GM04504 (cell line): ENCODE measurements at regions not wholly inside any gene's neighbourhood (a gene's known extent, or its start where the extent isn't known, plus 50 kb on each side); places are given as distances from the start of the nearest gene placed in this dataset.

ENCODE experiments used
- DNase-seq: peaks from one replicate; pipeline ENCODE4 v3.0.0-alpha.2; 2012; ENCODE audit warnings: low read depth

DNA sequence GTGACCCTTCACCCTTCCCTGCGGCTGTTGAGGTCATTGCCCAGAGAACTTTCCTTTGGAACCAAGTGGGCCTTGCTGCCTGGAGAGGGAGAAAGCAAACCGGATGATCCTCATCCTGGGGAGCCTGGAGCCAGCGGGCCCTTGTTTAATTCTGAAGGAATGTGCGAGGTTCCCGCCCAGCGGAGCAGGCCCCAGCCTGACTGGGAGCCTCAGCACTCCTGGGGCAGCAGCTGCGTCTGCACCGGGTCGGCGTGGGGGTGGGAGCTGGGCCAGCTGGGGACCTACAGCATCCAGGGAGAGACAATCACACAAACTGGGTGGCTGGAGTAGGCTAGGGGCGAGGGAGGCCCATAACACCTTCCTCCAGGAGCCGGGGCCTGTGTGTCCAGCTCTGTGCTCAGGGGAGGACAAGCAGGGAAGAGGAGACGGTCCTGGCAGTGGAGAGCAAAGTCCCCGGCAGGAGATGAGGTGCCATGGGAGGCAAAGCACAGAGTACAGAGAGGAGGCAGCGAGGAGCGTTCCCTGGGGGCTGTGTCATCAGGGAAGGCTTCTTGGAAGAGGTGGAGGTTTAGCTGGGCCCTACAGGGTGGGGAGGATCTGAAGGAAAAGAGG lies 61.9 kb upstream of the HAAO start:
- no peak for DNase-seq

DNA sequence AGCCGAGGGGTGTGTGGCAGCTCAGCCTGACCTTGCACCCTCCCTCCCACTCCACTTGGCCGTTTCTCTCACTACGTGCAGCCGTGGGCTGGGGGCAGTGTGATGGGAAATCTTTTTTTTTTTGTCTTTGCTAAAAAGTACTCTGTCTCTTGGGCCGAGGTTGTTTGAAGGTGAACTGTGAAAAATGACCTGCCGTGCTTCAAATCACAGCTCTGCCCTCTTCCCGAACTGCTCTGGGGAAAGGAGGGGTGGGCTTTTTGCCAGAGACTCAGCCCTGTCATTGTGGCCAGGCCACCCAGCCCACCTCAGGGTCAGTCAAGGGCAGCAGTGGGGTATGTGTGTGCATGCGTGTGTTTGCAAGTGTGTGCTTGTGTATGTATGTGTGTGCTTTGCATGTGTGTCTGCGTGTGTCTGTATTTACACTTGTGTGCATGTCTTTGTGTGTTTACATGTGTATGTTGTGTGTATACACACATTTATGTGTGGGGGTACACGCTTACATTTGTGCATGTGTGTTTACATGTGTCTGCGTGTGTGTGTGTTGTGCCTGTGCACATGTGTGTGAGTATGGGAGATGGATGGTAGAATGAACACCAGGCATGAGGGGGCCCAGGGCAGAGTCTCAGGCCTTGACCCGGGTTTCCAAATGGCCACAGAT lies 61.3 kb upstream of the HAAO start:
- no peak for DNase-seq

GRCh38 chr2:42852798-42853197 lies 60.4 kb upstream of the HAAO start:
- no peak for DNase-seq

DNA sequence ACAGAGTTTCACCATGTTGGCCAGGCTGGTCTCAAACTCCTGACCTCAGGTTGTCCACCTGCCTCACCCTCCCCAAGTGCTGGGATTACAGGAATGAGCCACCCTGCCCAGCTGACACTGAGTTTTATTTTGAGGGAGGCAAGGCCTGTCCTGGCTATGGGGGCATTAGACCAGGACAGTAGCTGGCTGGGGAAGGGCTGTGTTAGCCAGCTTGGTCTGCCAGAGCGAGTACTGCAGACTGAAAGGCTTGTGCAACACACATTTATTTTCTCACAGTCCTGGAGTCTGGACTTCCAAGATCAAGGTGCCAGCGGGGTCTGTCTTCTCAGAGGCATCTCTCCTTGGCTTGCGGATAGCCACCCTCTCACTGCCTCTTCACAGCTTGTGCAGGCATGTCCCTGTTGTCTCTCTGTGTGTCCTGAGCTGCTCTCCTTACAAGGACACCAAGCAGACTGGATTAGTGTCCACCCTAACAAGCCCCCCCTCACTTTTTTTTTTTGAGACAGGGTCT lies 59.4 kb upstream of the HAAO start:
- no peak for DNase-seq

- DNase-seq, result no peak
Measured at GRCh38 chr2:42851186-42851585, 58.8 kb upstream of the HAAO start.

- DNase-seq, result no peak
Measured at GRCh38 chr2:42850016-42850805, 57.8 kb upstream of the HAAO start.

GRCh38 chr2:42849311-42849710 lies 56.9 kb upstream of the HAAO start:
- DNase-seq, result no peak

- no peak for DNase-seq
Measured at GRCh38 chr2:42848726-42849290, 56.4 kb upstream of the HAAO start.

- DNase-seq, result no peak
Measured at GRCh38 chr2:42848265-42848664, 55.9 kb upstream of the HAAO start.

DNA sequence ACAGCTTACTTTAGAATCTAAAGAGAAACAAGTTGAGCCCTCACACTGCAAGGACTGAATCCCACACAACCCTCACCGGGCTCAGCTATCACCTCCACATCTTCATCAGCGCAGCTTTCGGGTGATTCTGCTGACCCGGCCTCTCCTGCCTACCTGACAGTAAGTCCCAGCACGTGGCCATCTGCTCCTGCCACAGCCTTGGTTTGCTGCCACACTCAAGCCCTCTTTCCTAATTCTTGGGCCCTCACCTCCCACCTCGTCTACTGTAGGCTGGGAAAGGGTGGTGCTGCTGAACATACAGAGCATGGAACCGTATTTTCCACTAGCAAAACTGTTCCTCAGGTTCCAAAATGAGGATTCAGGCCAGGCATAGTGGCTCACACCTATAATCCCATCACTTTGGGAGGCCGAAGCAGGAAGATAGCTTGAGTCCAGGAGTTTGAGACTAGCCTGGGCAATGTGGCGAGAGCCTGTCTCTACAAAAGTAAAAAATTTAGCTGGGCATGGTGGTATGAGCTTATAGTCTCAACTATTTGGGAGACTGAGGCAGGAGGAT lies 55.3 kb upstream of the HAAO start:
- no peak for DNase-seq

GRCh38 chr2:42846932-42847595 lies 54.7 kb upstream of the HAAO start:
- DNase-seq, result no peak

- no peak for DNase-seq
Measured at GRCh38 chr2:42846026-42846425, 53.6 kb upstream of the HAAO start.

DNA sequence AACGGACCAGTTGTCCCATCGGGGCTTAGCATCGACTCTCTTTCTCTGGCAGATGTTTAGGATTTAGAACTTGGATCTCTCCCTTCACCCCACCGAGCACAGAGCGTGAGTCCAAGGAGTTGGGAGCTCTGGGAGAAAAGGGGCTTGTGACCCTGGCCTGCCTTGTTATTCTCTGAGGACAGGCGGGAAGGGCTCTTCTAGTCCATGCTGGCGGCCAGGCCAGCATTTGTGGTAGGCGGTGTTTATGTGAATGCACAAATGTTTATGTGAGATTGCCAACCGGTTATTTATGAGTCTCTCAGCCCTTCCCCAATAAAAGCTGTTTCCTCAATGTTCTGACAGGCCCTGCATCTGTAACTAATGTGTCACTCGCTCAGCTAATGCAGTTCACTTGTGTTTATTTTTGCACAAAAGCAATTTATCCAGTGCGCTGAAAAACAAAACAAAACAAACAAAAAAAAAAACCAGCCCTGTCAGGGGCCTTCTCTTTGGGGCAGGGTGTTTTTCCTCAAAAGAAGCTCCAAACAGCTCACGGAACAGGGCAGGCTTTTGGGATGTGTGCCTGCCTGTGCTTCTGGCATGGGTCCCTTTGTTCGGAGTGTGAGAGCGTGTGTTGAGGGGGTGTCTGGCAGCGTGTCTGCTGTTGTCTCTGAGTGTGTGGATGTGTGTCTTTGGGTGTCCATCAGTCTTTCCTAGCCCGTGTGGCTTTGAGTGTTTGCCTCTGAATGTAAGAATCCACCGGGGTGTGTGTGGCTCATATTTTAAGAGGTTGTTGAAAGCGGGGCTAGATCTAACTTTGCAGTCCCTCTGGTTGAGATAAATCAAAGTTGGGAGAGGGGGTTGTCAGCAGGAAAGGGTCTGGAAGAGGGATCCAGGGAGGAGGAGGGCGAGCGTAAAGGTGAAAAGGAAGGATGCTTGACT lies 52.8 kb upstream of the HAAO start:
- peak; percentile 73 for DNase-seq

DNA sequence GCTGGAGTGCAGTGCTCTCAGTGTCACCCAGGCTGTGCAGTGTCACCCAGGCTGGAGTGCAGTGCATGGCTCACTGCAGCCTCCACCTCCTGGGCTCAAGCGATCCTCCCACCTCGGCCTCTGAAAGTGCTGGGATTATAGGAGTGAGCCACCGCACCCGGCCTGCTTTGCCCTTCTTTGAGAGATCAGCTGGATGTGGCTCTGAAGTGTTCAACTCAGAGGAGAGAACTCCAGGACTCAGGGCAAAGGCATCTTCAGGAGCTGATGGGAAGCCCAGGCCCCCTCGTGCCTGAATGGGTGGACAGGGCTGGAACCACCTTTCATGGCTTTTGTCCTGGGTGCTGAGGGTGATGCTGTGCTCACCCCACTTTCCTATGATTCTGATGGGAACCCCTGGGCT lies 52.0 kb upstream of the HAAO start:
- no peak for DNase-seq

DNA sequence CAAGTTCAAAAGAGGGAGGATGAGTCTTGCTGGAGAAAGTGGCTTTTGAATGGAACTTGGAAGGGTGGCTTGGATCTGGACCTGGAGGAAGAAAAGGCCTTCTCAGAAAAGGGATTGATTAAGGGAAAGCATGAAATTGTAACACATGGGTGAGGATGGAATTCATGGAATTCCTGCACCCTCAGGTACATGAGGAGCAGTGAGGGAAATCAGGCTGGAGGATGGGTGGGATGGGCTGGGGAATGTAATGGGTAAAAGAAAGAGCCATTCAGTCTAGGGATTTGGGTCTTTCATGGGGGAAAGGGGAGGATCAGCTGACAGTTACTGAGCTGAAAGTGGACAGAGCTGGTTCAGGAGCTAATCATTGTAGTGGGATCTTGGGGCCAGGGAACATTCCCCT lies 51.2 kb upstream of the HAAO start:
- no peak for DNase-seq

DNA sequence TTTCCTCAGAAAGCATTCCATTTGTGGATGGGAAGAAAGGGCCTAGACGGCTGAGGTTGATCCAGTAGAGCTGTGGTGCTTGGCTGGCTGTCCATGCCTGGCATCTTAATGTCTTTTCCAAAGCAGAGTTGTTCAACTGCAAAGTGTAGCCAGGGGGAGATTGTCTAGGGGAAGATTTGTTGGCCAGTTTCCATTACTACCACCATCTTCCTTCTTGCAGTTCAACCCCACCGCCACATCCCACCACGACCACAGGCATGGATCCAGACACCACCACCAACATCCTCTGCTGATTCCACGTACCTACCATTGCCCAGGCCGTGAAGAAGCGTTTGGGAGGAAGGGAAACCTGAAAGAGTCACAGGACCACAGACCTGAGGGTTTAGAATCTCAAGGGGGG lies 50.7 kb upstream of the HAAO start:
- DNase-seq, result no peak

- no peak for DNase-seq
Measured at GRCh38 chr2:42842466-42842865, 50.1 kb upstream of the HAAO start.
